ENCODE measurements at regions not wholly inside any gene's neighbourhood (a gene's known extent, or its start where the extent isn't known, plus 50 kb on each side); places are given as distances from the start of the nearest gene placed in this dataset.

GRCh38 chr5:74567411-74567995, 73.0 kb downstream of the ENC1 start:
- no peaks in the 10 kb centered on the region for H3K36me3 ChIP-seq (replicated peaks; ENCODE audit: insufficient read depth, low read length)
- H3K4me2 ChIP-seq (ENCODE audit: low read depth, low read length): no peak overlapping the region
- no peaks in the 10 kb centered on the region for H3F3A ChIP-seq (ENCODE audit: insufficient read depth, low read length)
- no peaks in the 10 kb centered on the region for H3K9me3 ChIP-seq (replicated peaks; ENCODE audit: insufficient read depth, low read length)
- TF ChIP-seq CTCF (IDR thresholded peaks at IDR 0.05; ENCODE audit: low read length): no peak
- no peak for TF ChIP-seq EZH2phosphoT487 (IDR thresholded peaks at IDR 0.05; ENCODE audit: low read length)
- TF ChIP-seq EZH2 (optimal IDR thresholded peaks at IDR 0.05; ENCODE audit: low read depth, low read length): no peak
- no peaks in the 10 kb centered on the region for H3K9me2 ChIP-seq (replicated peaks; ENCODE audit: insufficient read depth, low read length)
- no peak overlapping the region for H3K9ac ChIP-seq (ENCODE audit: low read length)
- no peaks in the 10 kb centered on the region for H3K27me3 ChIP-seq (replicated peaks; ENCODE audit: insufficient read depth, low read length)
- H2AFZ ChIP-seq (ENCODE audit: low read length): no peak overlapping the region
- no peak overlapping the region for H3K4me3 ChIP-seq (ENCODE audit: low read length)
- no peaks in the 10 kb centered on the region for H4K20me1 ChIP-seq (ENCODE audit: insufficient read depth, low read length)
- DNase-seq: no peak
- H3K27ac ChIP-seq (ENCODE audit: low read length): no peak overlapping the region
- no peaks in the 10 kb centered on the region for H3K4me1 ChIP-seq (ENCODE audit: low read length)
- no peaks in the 10 kb centered on the region for H3K79me2 ChIP-seq (ENCODE audit: low read length)

- no peak overlapping the region for H3K27ac ChIP-seq (ENCODE audit: low read length)
- DNase-seq: no peak
- H3K4me2 ChIP-seq (ENCODE audit: low read depth, low read length): no peak overlapping the region
- TF ChIP-seq CTCF (IDR thresholded peaks at IDR 0.05; ENCODE audit: low read length) (no peak), EZH2phosphoT487 (IDR thresholded peaks at IDR 0.05; ENCODE audit: low read length) (no peak), EZH2 (optimal IDR thresholded peaks at IDR 0.05; ENCODE audit: low read depth, low read length) (no peak)
- H4K20me1 ChIP-seq (ENCODE audit: insufficient read depth, low read length): no peaks in the 10 kb centered on the region
- H2AFZ ChIP-seq (ENCODE audit: low read length): no peak overlapping the region
- no peaks in the 10 kb centered on the region for H3K27me3 ChIP-seq (replicated peaks; ENCODE audit: insufficient read depth, low read length)
- H3K9me2 ChIP-seq (replicated peaks; ENCODE audit: insufficient read depth, low read length): no peaks in the 10 kb centered on the region
- no peaks in the 10 kb centered on the region for H3K36me3 ChIP-seq (replicated peaks; ENCODE audit: insufficient read depth, low read length)
- H3K79me2 ChIP-seq (ENCODE audit: low read length): no peaks in the 10 kb centered on the region
- no peaks in the 10 kb centered on the region for H3K4me1 ChIP-seq (ENCODE audit: low read length)
- H3K9ac ChIP-seq (ENCODE audit: low read length): no peak overlapping the region
- no peak overlapping the region for H3K4me3 ChIP-seq (ENCODE audit: low read length)
- H3K9me3 ChIP-seq (replicated peaks; ENCODE audit: insufficient read depth, low read length): no peaks in the 10 kb centered on the region
- no peaks in the 10 kb centered on the region for H3F3A ChIP-seq (ENCODE audit: insufficient read depth, low read length)
These were observed 78.4 kb downstream of the ENC1 start for GRCh38 chr5:74562122-74562521.

DNA sequence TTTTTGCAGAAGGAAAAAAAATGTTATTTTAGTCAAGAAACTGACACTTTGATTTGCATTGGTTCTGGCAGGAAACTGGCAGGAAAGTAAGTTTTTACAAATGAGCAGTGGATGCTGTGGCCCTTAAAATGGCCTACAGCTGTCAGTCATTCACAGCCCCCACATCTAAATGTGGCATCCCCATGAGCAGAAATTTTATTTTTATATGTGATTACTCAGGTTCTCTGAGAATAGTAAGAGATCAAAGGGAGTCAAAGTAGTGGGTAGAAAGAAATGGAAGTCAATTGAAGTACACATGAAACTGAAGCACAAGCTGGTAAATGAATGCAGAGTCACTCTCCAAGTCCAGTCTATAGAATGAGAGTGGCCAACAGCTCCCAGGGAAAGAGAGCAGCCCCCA, 80.3 kb downstream of the ENC1 start:
- Histone ChIP-seq H2AFZ (ENCODE audit: low read length) (no peak overlapping the region), H4K20me1 (ENCODE audit: insufficient read depth, low read length) (no peaks in the 10 kb centered on the region), H3K27ac (ENCODE audit: low read length) (no peak overlapping the region), H3K9me2 (replicated peaks; ENCODE audit: insufficient read depth, low read length) (no peaks in the 10 kb centered on the region), H3K4me1 (ENCODE audit: low read length) (no peaks in the 10 kb centered on the region), H3K36me3 (replicated peaks; ENCODE audit: insufficient read depth, low read length) (no peaks in the 10 kb centered on the region), H3K4me3 (ENCODE audit: low read length) (no peak overlapping the region), H3F3A (ENCODE audit: insufficient read depth, low read length) (no peaks in the 10 kb centered on the region), H3K9me3 (replicated peaks; ENCODE audit: insufficient read depth, low read length) (no peaks in the 10 kb centered on the region), H3K9ac (ENCODE audit: low read length) (no peak overlapping the region), H3K4me2 (ENCODE audit: low read depth, low read length) (no peak overlapping the region), H3K27me3 (replicated peaks; ENCODE audit: insufficient read depth, low read length) (no peaks in the 10 kb centered on the region), H3K79me2 (ENCODE audit: low read length) (no peaks in the 10 kb centered on the region)
- TF ChIP-seq EZH2phosphoT487 (IDR thresholded peaks at IDR 0.05; ENCODE audit: low read length) (no peak), EZH2 (optimal IDR thresholded peaks at IDR 0.05; ENCODE audit: low read depth, low read length) (no peak), CTCF (IDR thresholded peaks at IDR 0.05; ENCODE audit: low read length) (no peak)
- DNase-seq: peak; percentile 41
